ENCODE measurements at regions not wholly inside any gene's neighbourhood (a gene's known extent, or its start where the extent isn't known, plus 50 kb on each side); places are given as distances from the start of the nearest gene placed in this dataset.

GRCh38 chr16:66254751-66255150, 111.7 kb upstream of the CDH5 start:
- TF ChIP-seq CTCF (IDR thresholded peaks at IDR 0.05; ENCODE audit: insufficient read depth, low read depth, low read length, missing control alignments): no peak
- H3K4me3 ChIP-seq (ENCODE audit: low read depth, low read length): no peak overlapping the region
- DNase-seq (ENCODE audit: low read depth): no peak

- DNase-seq (ENCODE audit: low read depth): no peak
- H3K4me3 ChIP-seq (ENCODE audit: low read depth, low read length): no peak overlapping the region
- no peak for TF ChIP-seq CTCF (IDR thresholded peaks at IDR 0.05; ENCODE audit: insufficient read depth, low read depth, low read length, missing control alignments)
These were observed 112.4 kb upstream of the CDH5 start for GRCh38 chr16:66254106-66254505.

- no peak for TF ChIP-seq CTCF (IDR thresholded peaks at IDR 0.05; ENCODE audit: insufficient read depth, low read depth, low read length, missing control alignments)
- no peak for DNase-seq (ENCODE audit: low read depth)
- no peak overlapping the region for H3K4me3 ChIP-seq (ENCODE audit: low read depth, low read length)
These were observed 114.9 kb upstream of the CDH5 start for GRCh38 chr16:66251476-66252160.

GRCh38 chr16:66250686-66251431, 115.6 kb upstream of the CDH5 start:
- no peak overlapping the region for H3K4me3 ChIP-seq (ENCODE audit: low read depth, low read length)
- no peak for TF ChIP-seq CTCF (IDR thresholded peaks at IDR 0.05; ENCODE audit: insufficient read depth, low read depth, low read length, missing control alignments)
- DNase-seq (ENCODE audit: low read depth): no peak

- no peak for DNase-seq (ENCODE audit: low read depth)
- TF ChIP-seq CTCF (IDR thresholded peaks at IDR 0.05; ENCODE audit: insufficient read depth, low read depth, low read length, missing control alignments): no peak
These were observed 118.7 kb upstream of the CDH5 start for GRCh38 chr16:66247516-66248481.

GRCh38 chr16:66245868-66246267, 120.6 kb upstream of the CDH5 start:
- TF ChIP-seq CTCF (IDR thresholded peaks at IDR 0.05; ENCODE audit: insufficient read depth, low read depth, low read length, missing control alignments): no peak
- no peak overlapping the region for H3K4me3 ChIP-seq (ENCODE audit: low read depth, low read length)
- DNase-seq (ENCODE audit: low read depth): no peak

More at GRCh38 chr16:66247516-66248481, 118.7 kb upstream of the CDH5 start:
- no peak overlapping the region for H3K4me3 ChIP-seq (ENCODE audit: low read depth, low read length)
